ENCODE measurements at regions not wholly inside any gene's neighbourhood (a gene's known extent, or its start where the extent isn't known, plus 50 kb on each side); places are given as distances from the start of the nearest gene placed in this dataset.
A peak's percentile ranks its signal among the peaks of the same experiment; 100 is the strongest.

GRCh38 chr2:221243771-221244170, 328.3 kb downstream of the EPHA4 start:
- Histone ChIP-seq H3K4me1 (ENCODE audit: control insufficient read depth in 2 of 2, insufficient read depth in 1 of 2, low read depth in 1 of 2, low read length in 2 of 2) (no peaks in the 10 kb centered on the region), H3K23ac (ENCODE audit: low read depth, low read length, poor library complexity) (no peak overlapping the region), H3K9me3 (replicated peaks in 1 of 2; ENCODE audit: control insufficient read depth in 2 of 2, insufficient read depth in 1 of 2, low read depth in 1 of 2, low read length in 2 of 2) (no peaks in the 10 kb centered on the region), H3K27ac (replicated peaks; ENCODE audit: low read length) (no peak overlapping the region), H3K4me3 (ENCODE audit: low read length in 2 of 2) (no peak overlapping the region), H2AFZ (ENCODE audit: low read length) (no peak overlapping the region), H3K18ac (ENCODE audit: low read length) (no peak overlapping the region), H2BK5ac (ENCODE audit: low read length) (no peak overlapping the region), H4K8ac (ENCODE audit: low read depth, low read length) (no peak overlapping the region), H2BK15ac (ENCODE audit: low read length) (no peak overlapping the region), H3K36me3 (replicated peaks in 1 of 2; ENCODE audit: control insufficient read depth in 2 of 2, insufficient read depth in 2 of 2, low read length in 2 of 2) (no peaks in the 10 kb centered on the region), H2BK120ac (ENCODE audit: low read depth, low read length) (no peak overlapping the region), H3K4me2 (ENCODE audit: insufficient read depth, low read length, poor library complexity, severe bottlenecking) (no peak overlapping the region), H2AK5ac (ENCODE audit: low read depth, low read length) (no peak overlapping the region), H3K79me1 (ENCODE audit: low read depth, low read length) (no peaks in the 10 kb centered on the region), H2BK12ac (ENCODE audit: low read length) (no peak overlapping the region), H3K9ac (ENCODE audit: low read depth, low read length, poor library complexity) (no peak overlapping the region), H3K27me3 (ENCODE audit: control insufficient read depth in 3 of 3, insufficient read depth in 3 of 3, low read depth in 1 of 3, low read length in 3 of 3) (no peaks in the 10 kb centered on the region), H3K14ac (ENCODE audit: low read length) (no peak overlapping the region), H3K4ac (ENCODE audit: low read length) (no peak overlapping the region), H4K91ac (ENCODE audit: low read depth, low read length, poor library complexity) (no peak overlapping the region)
- DNase-seq (ENCODE audit: low spot score) = no peak
- WGBS, 2 donors (ENCODE audit: extremely low coverage in 2 of 2, insufficient read length in 2 of 2, insufficient replicate concordance in 1 of 2) = no CpG with 5 or more reads among the region's 2 CpGs

- H3K18ac ChIP-seq (ENCODE audit: low read length) = no peak overlapping the region
- H2BK15ac ChIP-seq (ENCODE audit: low read length) = no peak overlapping the region
- no peak overlapping the region for H3K4me3 ChIP-seq (ENCODE audit: low read length in 2 of 2)
- H3K27ac ChIP-seq (replicated peaks; ENCODE audit: low read length) = no peak overlapping the region
- no peak overlapping the region for H2BK12ac ChIP-seq (ENCODE audit: low read length)
- H2BK120ac ChIP-seq (ENCODE audit: low read depth, low read length) = no peak overlapping the region
- no peak overlapping the region for H4K8ac ChIP-seq (ENCODE audit: low read depth, low read length)
- H3K4ac ChIP-seq (ENCODE audit: low read length) = no peak overlapping the region
- no CpG with 5 or more reads among the region's 3 CpGs for WGBS, 2 donors (ENCODE audit: extremely low coverage in 2 of 2, insufficient read length in 2 of 2, insufficient replicate concordance in 1 of 2)
- no peak overlapping the region for H2AK5ac ChIP-seq (ENCODE audit: low read depth, low read length)
- no peaks in the 10 kb centered on the region for H3K79me1 ChIP-seq (ENCODE audit: low read depth, low read length)
- H4K91ac ChIP-seq (ENCODE audit: low read depth, low read length, poor library complexity) = no peak overlapping the region
- H2BK5ac ChIP-seq (ENCODE audit: low read length) = no peak overlapping the region
- DNase-seq (ENCODE audit: low spot score) = no peak
- no peak overlapping the region for H3K9ac ChIP-seq (ENCODE audit: low read depth, low read length, poor library complexity)
- no peak overlapping the region for H3K4me2 ChIP-seq (ENCODE audit: insufficient read depth, low read length, poor library complexity, severe bottlenecking)
- no peaks in the 10 kb centered on the region for H3K4me1 ChIP-seq (ENCODE audit: control insufficient read depth in 2 of 2, insufficient read depth in 1 of 2, low read depth in 1 of 2, low read length in 2 of 2)
- no peaks in the 10 kb centered on the region for H3K9me3 ChIP-seq (replicated peaks in 1 of 2; ENCODE audit: control insufficient read depth in 2 of 2, insufficient read depth in 1 of 2, low read depth in 1 of 2, low read length in 2 of 2)
- H3K23ac ChIP-seq (ENCODE audit: low read depth, low read length, poor library complexity) = no peak overlapping the region
- H3K36me3 ChIP-seq (replicated peaks in 1 of 2; ENCODE audit: control insufficient read depth in 2 of 2, insufficient read depth in 2 of 2, low read length in 2 of 2) = no peaks in the 10 kb centered on the region
- no peak overlapping the region for H2AFZ ChIP-seq (ENCODE audit: low read length)
- H3K27me3 ChIP-seq (ENCODE audit: control insufficient read depth in 3 of 3, insufficient read depth in 3 of 3, low read depth in 1 of 3, low read length in 3 of 3) = no peaks in the 10 kb centered on the region
- H3K14ac ChIP-seq (ENCODE audit: low read length) = no peak overlapping the region
These were observed 327.1 kb downstream of the EPHA4 start for GRCh38 chr2:221245045-221245444.

- no peak overlapping the region for H3K9ac ChIP-seq (ENCODE audit: low read depth, low read length, poor library complexity)
- H2AFZ ChIP-seq (ENCODE audit: low read length) = no peak overlapping the region
- no peak overlapping the region for H4K8ac ChIP-seq (ENCODE audit: low read depth, low read length)
- H3K27ac ChIP-seq (replicated peaks; ENCODE audit: low read length) = no peak overlapping the region
- no peaks in the 10 kb centered on the region for H3K79me1 ChIP-seq (ENCODE audit: low read depth, low read length)
- no peak overlapping the region for H4K91ac ChIP-seq (ENCODE audit: low read depth, low read length, poor library complexity)
- no peak overlapping the region for H2BK12ac ChIP-seq (ENCODE audit: low read length)
- H3K4me3 ChIP-seq (ENCODE audit: low read length in 2 of 2) = no peak overlapping the region
- H3K18ac ChIP-seq (ENCODE audit: low read length) = no peak overlapping the region
- no peak overlapping the region for H2BK5ac ChIP-seq (ENCODE audit: low read length)
- H3K27me3 ChIP-seq (ENCODE audit: control insufficient read depth in 3 of 3, insufficient read depth in 3 of 3, low read depth in 1 of 3, low read length in 3 of 3) = no peaks in the 10 kb centered on the region
- H2AK5ac ChIP-seq (ENCODE audit: low read depth, low read length) = no peak overlapping the region
- WGBS, 2 donors (ENCODE audit: extremely low coverage in 2 of 2, insufficient read length in 2 of 2, insufficient replicate concordance in 1 of 2) = no CpG with 5 or more reads among the region's 2 CpGs
- no peaks in the 10 kb centered on the region for H3K36me3 ChIP-seq (replicated peaks in 1 of 2; ENCODE audit: control insufficient read depth in 2 of 2, insufficient read depth in 2 of 2, low read length in 2 of 2)
- H3K4me2 ChIP-seq (ENCODE audit: insufficient read depth, low read length, poor library complexity, severe bottlenecking) = no peak overlapping the region
- H2BK120ac ChIP-seq (ENCODE audit: low read depth, low read length) = no peak overlapping the region
- no peak overlapping the region for H3K4ac ChIP-seq (ENCODE audit: low read length)
- H3K9me3 ChIP-seq (replicated peaks in 1 of 2; ENCODE audit: control insufficient read depth in 2 of 2, insufficient read depth in 1 of 2, low read depth in 1 of 2, low read length in 2 of 2) = no peaks in the 10 kb centered on the region
- H3K23ac ChIP-seq (ENCODE audit: low read depth, low read length, poor library complexity) = no peak overlapping the region
- H3K4me1 ChIP-seq (ENCODE audit: control insufficient read depth in 2 of 2, insufficient read depth in 1 of 2, low read depth in 1 of 2, low read length in 2 of 2) = no peaks in the 10 kb centered on the region
- H3K14ac ChIP-seq (ENCODE audit: low read length) = no peak overlapping the region
- no peak for DNase-seq (ENCODE audit: low spot score)
- no peak overlapping the region for H2BK15ac ChIP-seq (ENCODE audit: low read length)
These were observed 326.3 kb downstream of the EPHA4 start for GRCh38 chr2:221245772-221246171.

DNA sequence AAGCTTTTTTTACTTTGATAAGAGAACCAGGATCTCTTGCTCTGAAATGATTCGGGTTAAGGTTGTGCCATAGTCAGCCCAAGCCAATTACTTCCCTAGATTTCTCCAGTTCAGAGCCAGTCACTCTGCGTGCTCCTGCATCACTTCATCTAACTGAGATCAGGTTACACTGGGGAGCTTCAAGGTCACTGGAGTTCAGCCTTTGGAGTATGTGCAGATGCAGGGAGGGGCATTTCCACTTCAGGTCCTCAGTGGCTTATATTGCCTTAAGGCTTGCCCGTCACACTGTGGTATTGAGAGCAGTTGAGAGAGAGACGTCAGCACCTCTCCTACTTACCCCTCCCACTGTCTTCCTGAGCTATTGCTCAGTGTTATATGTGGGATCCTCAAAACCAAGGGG, 317.8 kb downstream of the EPHA4 start:
- Histone ChIP-seq H3K9me3 (replicated peaks in 1 of 2; ENCODE audit: control insufficient read depth in 2 of 2, insufficient read depth in 1 of 2, low read depth in 1 of 2, low read length in 2 of 2) (no peaks in the 10 kb centered on the region), H2BK15ac (ENCODE audit: low read length) (no peak overlapping the region), H3K4me3 (ENCODE audit: low read length in 2 of 2) (no peak overlapping the region), H3K36me3 (replicated peaks in 1 of 2; ENCODE audit: control insufficient read depth in 2 of 2, insufficient read depth in 2 of 2, low read length in 2 of 2) (no peaks in the 10 kb centered on the region), H3K14ac (ENCODE audit: low read length) (no peak overlapping the region), H3K27ac (replicated peaks; ENCODE audit: low read length) (no peak overlapping the region), H4K91ac (ENCODE audit: low read depth, low read length, poor library complexity) (no peak overlapping the region), H4K8ac (ENCODE audit: low read depth, low read length) (no peak overlapping the region), H2BK5ac (ENCODE audit: low read length) (no peak overlapping the region), H3K23ac (ENCODE audit: low read depth, low read length, poor library complexity) (no peak overlapping the region), H3K9ac (ENCODE audit: low read depth, low read length, poor library complexity) (no peak overlapping the region), H2BK120ac (ENCODE audit: low read depth, low read length) (no peak overlapping the region), H3K4me1 (ENCODE audit: control insufficient read depth in 2 of 2, insufficient read depth in 1 of 2, low read depth in 1 of 2, low read length in 2 of 2) (peaks cover 7 to 8% of the 10 kb centered on the region in 2 donors), H2AK5ac (ENCODE audit: low read depth, low read length) (no peak overlapping the region), H3K18ac (ENCODE audit: low read length) (no peak overlapping the region), H3K4ac (ENCODE audit: low read length) (no peak overlapping the region), H2BK12ac (ENCODE audit: low read length) (no peak overlapping the region), H3K79me1 (ENCODE audit: low read depth, low read length) (no peaks in the 10 kb centered on the region), H3K4me2 (ENCODE audit: insufficient read depth, low read length, poor library complexity, severe bottlenecking) (no peak overlapping the region), H2AFZ (ENCODE audit: low read length) (no peak overlapping the region), H3K27me3 (ENCODE audit: control insufficient read depth in 3 of 3, insufficient read depth in 3 of 3, low read depth in 1 of 3, low read length in 3 of 3) (no peaks in the 10 kb centered on the region)
- peak; percentile 5 for DNase-seq (ENCODE audit: low spot score)
- WGBS, 2 donors (ENCODE audit: extremely low coverage in 2 of 2, insufficient read length in 2 of 2, insufficient replicate concordance in 1 of 2) = no CpG with 5 or more reads among the region's 4 CpGs

All from neuronal stem cell (in vitro differentiated cells).